ENCODE measurements at regions not wholly inside any gene's neighbourhood (a gene's known extent, or its start where the extent isn't known, plus 50 kb on each side); places are given as distances from the start of the nearest gene placed in this dataset.
A peak's percentile ranks its signal among the peaks of the same experiment; 100 is the strongest.

DNA sequence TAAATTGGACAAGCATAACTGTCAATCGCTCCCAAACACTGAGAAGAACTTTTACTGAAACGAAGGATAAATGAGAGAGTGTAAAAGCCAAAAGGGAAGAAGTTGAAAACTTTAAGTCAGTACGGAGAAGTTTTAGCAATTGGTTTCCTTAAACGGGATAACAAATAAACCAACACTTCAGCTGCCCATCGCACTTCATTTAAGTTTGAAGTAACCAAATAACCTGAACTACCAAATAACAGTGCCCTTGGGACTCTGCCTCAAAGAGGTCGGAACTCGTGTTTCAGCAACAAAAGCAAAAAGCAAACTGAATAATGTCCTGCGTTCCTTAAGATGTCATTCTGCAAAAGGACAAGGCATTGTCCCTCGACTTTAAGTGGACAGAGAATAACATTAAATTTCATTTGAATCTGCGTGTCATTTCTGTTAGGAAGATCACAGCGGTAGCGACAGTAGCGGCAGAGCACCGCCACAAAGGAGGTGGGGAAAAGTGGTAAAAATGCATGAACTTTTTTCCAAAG lies 127.0 kb upstream of the C11orf58 start:
- H3K4me3 ChIP-seq (ENCODE audit: low read depth in 2 of 2, low read length in 1 of 2), result no peak overlapping the region; a peak in 1 of 4 replicates
- H3K79me2 ChIP-seq (ENCODE audit: insufficient read depth), result no peaks in the 10 kb centered on the region
- H3K9me2 ChIP-seq, result no peaks in the 10 kb centered on the region
- no peaks in the 10 kb centered on the region for H4K20me1 ChIP-seq (ENCODE audit: insufficient read depth)
- H3K36me3 ChIP-seq (replicated peaks in 1 of 2; ENCODE audit: control insufficient read depth in 1 of 2, insufficient read depth in 2 of 2, low read length in 1 of 2), result no peaks in the 10 kb centered on the region
- DNase-seq, result peak; percentile 39
- no peaks in the 10 kb centered on the region for H3K9me3 ChIP-seq
- no peak overlapping the region for H2AFZ ChIP-seq (ENCODE audit: low read depth)
- POLR2A ChIA-PET, result interaction anchor here (0.6 kb wide), 3 partner anchors 718 to 1155 kb away, joined by 3 to 5 read pairs (median 3); no protein-coding TSS in a partner anchor
- H3F3A ChIP-seq (replicated peaks; ENCODE audit: insufficient read depth), result no peaks in the 10 kb centered on the region
- H3K9ac ChIP-seq, result no peak overlapping the region
- H3K27me3 ChIP-seq (ENCODE audit: insufficient read depth), result peaks cover 52% of the 10 kb centered on the region
- CTCF ChIA-PET, result interaction anchor here (0.8 to 4.7 kb wide), 5 partner anchors 569 to 1334 kb away, joined by 3 to 40 read pairs (median 9); no protein-coding TSS in a partner anchor
- H3K4me1 ChIP-seq (ENCODE audit: control insufficient read depth in 1 of 2, insufficient read depth in 2 of 2, low read depth in 1 of 2, low read length in 1 of 2), result peaks cover 0 to 25% of the 10 kb centered on the region in 2 experiments; a peak in 2 of 4 replicates
- WGBS (ENCODE audit: low lambda C conversion rate), result 43% methylated on average over 14 of the region's 14 CpGs
- H3K4me2 ChIP-seq, result no peak overlapping the region
- TF ChIP-seq RFX5 (IDR thresholded peaks at IDR 0.05; ENCODE audit: low read length) (no peak), TAF1 (IDR thresholded peaks at IDR 0.05; ENCODE audit: borderline replicate concordance, low read depth, low read length) (no peak), SMC3 (IDR thresholded peaks at IDR 0.05; ENCODE audit: low read depth, low read length) (no peak), ELF1 (IDR thresholded peaks at IDR 0.05) (no peak), FOXM1 (IDR thresholded peaks at IDR 0.05; ENCODE audit: low read depth) (no peak), TCF12 (IDR thresholded peaks at IDR 0.05) (no peak), GABPA (IDR thresholded peaks at IDR 0.05; ENCODE audit: low read depth) (no peak), GATA2 (CRISPR knock-in tag; IDR thresholded peaks at IDR 0.05) (no peak), POLR2AphosphoS5 (IDR thresholded peaks at IDR 0.05; ENCODE audit: low read depth, low read length) (no peak), RCOR1 (IDR thresholded peaks at IDR 0.05; ENCODE audit: low read length) (no peak), CHD2 (IDR thresholded peaks at IDR 0.05; ENCODE audit: low read length, partially characterized antibody) (no peak)
- TF ChIP-seq, protein P1, sequence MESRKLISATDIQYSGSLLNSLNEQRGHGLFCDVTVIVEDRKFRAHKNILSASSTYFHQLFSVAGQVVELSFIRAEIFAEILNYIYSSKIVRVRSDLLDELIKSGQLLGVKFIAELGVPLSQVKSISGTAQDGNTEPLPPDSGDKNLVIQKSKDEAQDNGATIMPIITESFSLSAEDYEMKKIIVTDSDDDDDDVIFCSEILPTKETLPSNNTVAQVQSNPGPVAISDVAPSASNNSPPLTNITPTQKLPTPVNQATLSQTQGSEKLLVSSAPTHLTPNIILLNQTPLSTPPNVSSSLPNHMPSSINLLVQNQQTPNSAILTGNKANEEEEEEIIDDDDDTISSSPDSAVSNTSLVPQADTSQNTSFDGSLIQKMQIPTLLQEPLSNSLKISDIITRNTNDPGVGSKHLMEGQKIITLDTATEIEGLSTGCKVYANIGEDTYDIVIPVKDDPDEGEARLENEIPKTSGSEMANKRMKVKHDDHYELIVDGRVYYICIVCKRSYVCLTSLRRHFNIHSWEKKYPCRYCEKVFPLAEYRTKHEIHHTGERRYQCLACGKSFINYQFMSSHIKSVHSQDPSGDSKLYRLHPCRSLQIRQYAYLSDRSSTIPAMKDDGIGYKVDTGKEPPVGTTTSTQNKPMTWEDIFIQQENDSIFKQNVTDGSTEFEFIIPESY (IDR thresholded peaks at IDR 0.05; ENCODE audit: borderline replicate concordance, low read depth), result no peak
- TF ChIP-seq, protein P2, sequence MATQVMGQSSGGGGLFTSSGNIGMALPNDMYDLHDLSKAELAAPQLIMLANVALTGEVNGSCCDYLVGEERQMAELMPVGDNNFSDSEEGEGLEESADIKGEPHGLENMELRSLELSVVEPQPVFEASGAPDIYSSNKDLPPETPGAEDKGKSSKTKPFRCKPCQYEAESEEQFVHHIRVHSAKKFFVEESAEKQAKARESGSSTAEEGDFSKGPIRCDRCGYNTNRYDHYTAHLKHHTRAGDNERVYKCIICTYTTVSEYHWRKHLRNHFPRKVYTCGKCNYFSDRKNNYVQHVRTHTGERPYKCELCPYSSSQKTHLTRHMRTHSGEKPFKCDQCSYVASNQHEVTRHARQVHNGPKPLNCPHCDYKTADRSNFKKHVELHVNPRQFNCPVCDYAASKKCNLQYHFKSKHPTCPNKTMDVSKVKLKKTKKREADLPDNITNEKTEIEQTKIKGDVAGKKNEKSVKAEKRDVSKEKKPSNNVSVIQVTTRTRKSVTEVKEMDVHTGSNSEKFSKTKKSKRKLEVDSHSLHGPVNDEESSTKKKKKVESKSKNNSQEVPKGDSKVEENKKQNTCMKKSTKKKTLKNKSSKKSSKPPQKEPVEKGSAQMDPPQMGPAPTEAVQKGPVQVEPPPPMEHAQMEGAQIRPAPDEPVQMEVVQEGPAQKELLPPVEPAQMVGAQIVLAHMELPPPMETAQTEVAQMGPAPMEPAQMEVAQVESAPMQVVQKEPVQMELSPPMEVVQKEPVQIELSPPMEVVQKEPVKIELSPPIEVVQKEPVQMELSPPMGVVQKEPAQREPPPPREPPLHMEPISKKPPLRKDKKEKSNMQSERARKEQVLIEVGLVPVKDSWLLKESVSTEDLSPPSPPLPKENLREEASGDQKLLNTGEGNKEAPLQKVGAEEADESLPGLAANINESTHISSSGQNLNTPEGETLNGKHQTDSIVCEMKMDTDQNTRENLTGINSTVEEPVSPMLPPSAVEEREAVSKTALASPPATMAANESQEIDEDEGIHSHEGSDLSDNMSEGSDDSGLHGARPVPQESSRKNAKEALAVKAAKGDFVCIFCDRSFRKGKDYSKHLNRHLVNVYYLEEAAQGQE (IDR thresholded peaks at IDR 0.05; ENCODE audit: low read depth, low read length), result no peak
- no peak overlapping the region for H3K27ac ChIP-seq (ENCODE audit: low read depth in 2 of 2, low read length in 1 of 2)

Data from SK-N-SH (cell line).